ENCODE measurements at regions not wholly inside any gene's neighbourhood (a gene's known extent, or its start where the extent isn't known, plus 50 kb on each side); places are given as distances from the start of the nearest gene placed in this dataset.

DNA sequence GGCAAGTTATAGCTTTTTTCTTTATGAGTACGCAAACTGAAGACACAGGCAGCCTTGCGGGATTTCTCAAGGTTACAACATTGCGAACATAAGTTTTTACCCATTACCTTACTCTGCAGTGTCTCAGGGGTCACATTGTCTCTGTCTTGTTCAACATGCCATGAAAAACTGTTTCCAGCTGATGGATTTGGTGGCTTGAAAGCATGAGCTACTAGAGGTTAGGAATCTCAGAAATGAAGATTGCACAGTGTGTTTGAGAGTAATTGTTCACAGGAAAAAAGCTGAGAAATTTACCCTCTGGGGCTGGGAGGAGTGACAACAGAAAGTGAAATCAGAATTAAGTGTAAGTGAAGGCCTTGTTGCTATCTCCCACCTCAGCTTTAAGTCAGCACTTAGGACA lies 568.6 kb downstream of the TAFA4 start:
- no peaks in the 10 kb centered on the region for H3K9me3 ChIP-seq (ENCODE audit: control insufficient read depth in 1 of 2, low read length in 2 of 2)
- H3K36me3 ChIP-seq (ENCODE audit: insufficient read depth, low read length) = no peaks in the 10 kb centered on the region
- peaks cover 2 to 8% of the 10 kb centered on the region in 2 donors for H3K36me3 Mint-ChIP-seq
- H3K4me3 Mint-ChIP-seq = no peak overlapping the region
- no peaks in the 10 kb centered on the region for H3K4me1 ChIP-seq (ENCODE audit: insufficient read depth, low read length)
- H3K9me3 Mint-ChIP-seq = peaks cover 0 to 7% (median 0%) of the 10 kb centered on the region in 8 donors
- no peaks in the 10 kb centered on the region for H3K4me1 Mint-ChIP-seq
- H3K4me3 ChIP-seq (ENCODE audit: low read length in 2 of 2) = no peak overlapping the region
- H3K27ac ChIP-seq (ENCODE audit: low read depth, low read length) = no peak overlapping the region
- DNase-seq = no peak
- ChIA-PET POLR2A (ENCODE audit: partially characterized antibody) (no interaction called here), CTCF (ENCODE audit: partially characterized antibody) (no interaction called here)
- H3K27ac Mint-ChIP-seq = no peak overlapping the region
- no peaks in the 10 kb centered on the region for H3K27me3 Mint-ChIP-seq
- no peaks in the 10 kb centered on the region for H3K27me3 ChIP-seq (ENCODE audit: insufficient read depth, low read length)
- intact Hi-C loops (cut with micrococcal nuclease) = no loop called here

DNA sequence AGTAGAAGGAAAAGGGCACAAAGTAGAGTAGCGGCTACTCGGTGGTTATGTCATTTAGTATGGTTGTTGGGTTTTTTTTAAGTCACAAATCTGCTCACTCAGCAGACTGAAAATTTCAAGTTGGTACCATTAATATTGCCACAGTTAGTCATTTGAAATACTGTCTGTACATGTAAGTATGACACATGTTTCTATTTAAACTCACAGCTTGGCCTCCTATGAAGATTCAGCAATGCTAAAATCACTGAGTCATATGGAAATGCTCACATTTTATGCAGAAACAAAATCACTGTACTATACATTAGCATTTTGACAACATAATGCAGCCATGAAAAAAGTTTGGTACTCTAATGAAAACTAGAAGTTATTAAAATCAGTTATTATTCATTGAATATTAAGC lies 571.9 kb downstream of the TAFA4 start:
- Mint-ChIP-seq H3K9me3 (peaks cover 0 to 6% (median 0%) of the 10 kb centered on the region in 8 donors), H3K4me3 (no peak overlapping the region), H3K27ac (no peak overlapping the region), H3K36me3 (peaks cover 2 to 8% of the 10 kb centered on the region in 2 donors), H3K4me1 (no peaks in the 10 kb centered on the region), H3K27me3 (no peaks in the 10 kb centered on the region)
- no peak overlapping the region for H3K27ac ChIP-seq (ENCODE audit: low read depth, low read length)
- no peaks in the 10 kb centered on the region for H3K4me1 ChIP-seq (ENCODE audit: insufficient read depth, low read length)
- intact Hi-C loops (cut with micrococcal nuclease) = no loop called here
- H3K27me3 ChIP-seq (ENCODE audit: insufficient read depth, low read length) = no peaks in the 10 kb centered on the region
- DNase-seq = no peak
- ChIA-PET POLR2A (ENCODE audit: partially characterized antibody) (no interaction called here), CTCF (ENCODE audit: partially characterized antibody) (no interaction called here)
- H3K4me3 ChIP-seq (ENCODE audit: low read length in 2 of 2) = no peak overlapping the region
- H3K9me3 ChIP-seq (ENCODE audit: control insufficient read depth in 1 of 2, low read length in 2 of 2) = no peaks in the 10 kb centered on the region
- H3K36me3 ChIP-seq (ENCODE audit: insufficient read depth, low read length) = no peaks in the 10 kb centered on the region

DNA sequence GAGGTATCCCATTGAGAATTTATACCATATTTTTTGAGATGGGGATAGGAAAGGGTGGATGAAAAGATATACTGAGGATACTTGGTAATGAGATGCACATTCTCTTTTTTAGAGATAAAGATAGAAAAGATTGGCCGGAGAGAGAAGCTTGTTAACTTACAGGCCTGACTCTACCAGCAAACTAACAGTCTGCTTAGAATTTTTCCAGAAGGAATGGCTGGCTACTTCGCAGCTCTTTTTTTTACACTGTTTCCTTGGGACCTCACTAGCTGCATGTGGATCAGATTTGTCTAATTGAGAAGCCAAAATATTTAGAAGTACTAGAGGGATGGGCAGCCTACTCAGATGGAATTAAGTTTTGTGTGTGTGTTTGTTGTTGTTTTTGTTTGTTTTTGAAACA lies 586.6 kb downstream of the TAFA4 start:
- H3K36me3 ChIP-seq (ENCODE audit: insufficient read depth, low read length) = no peaks in the 10 kb centered on the region
- Mint-ChIP-seq H3K36me3 (no peaks in the 10 kb centered on the region), H3K27ac (no peak overlapping the region), H3K4me3 (no peak overlapping the region), H3K4me1 (no peaks in the 10 kb centered on the region), H3K9me3 (peaks cover 0 to 2% (median 0%) of the 10 kb centered on the region in 8 donors), H3K27me3 (no peaks in the 10 kb centered on the region)
- DNase-seq = no peak
- no peak overlapping the region for H3K4me3 ChIP-seq (ENCODE audit: low read length in 2 of 2)
- H3K4me1 ChIP-seq (ENCODE audit: insufficient read depth, low read length) = no peaks in the 10 kb centered on the region
- H3K27ac ChIP-seq (ENCODE audit: low read depth, low read length) = no peak overlapping the region
- H3K27me3 ChIP-seq (ENCODE audit: insufficient read depth, low read length) = no peaks in the 10 kb centered on the region
- CTCF ChIA-PET (ENCODE audit: partially characterized antibody) = no interaction called here
- POLR2A ChIA-PET (ENCODE audit: partially characterized antibody) = no interaction called here
- intact Hi-C loops (cut with micrococcal nuclease) = no loop called here
- no peaks in the 10 kb centered on the region for H3K9me3 ChIP-seq (ENCODE audit: control insufficient read depth in 1 of 2, low read length in 2 of 2)

DNA sequence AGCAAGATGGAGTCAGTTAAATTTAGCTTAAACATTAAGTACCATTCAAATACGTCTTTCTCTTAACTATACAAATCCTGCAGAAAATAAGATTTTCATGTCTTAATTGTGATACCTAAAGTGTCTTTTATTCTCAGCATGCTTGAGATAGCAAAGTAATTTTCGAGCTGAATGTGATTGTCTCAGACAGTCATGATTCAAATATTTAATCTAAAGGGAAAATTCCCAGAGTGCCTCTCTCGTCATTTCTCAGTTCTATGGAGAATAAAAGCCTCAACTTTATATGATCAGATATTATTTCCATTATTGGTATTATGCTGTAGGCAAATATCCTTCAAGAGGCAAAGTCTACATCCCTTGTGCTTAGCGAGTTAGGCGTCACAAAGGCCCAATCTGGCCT lies 589.9 kb downstream of the TAFA4 start:
- H3K27me3 ChIP-seq (ENCODE audit: insufficient read depth, low read length) = no peaks in the 10 kb centered on the region
- Mint-ChIP-seq H3K9me3 (peaks cover 0 to 2% (median 0%) of the 10 kb centered on the region in 8 donors), H3K36me3 (no peaks in the 10 kb centered on the region), H3K27me3 (no peaks in the 10 kb centered on the region), H3K27ac (no peak overlapping the region), H3K4me1 (no peaks in the 10 kb centered on the region), H3K4me3 (no peak overlapping the region)
- ChIA-PET CTCF (ENCODE audit: partially characterized antibody) (interaction anchor here (1.2 kb wide), 1 partner anchor 26 kb away, joined by 3 read pairs; no protein-coding TSS in a partner anchor), POLR2A (ENCODE audit: partially characterized antibody) (no interaction called here)
- no peaks in the 10 kb centered on the region for H3K4me1 ChIP-seq (ENCODE audit: insufficient read depth, low read length)
- H3K27ac ChIP-seq (ENCODE audit: low read depth, low read length) = no peak overlapping the region
- no peak for DNase-seq
- H3K36me3 ChIP-seq (ENCODE audit: insufficient read depth, low read length) = no peaks in the 10 kb centered on the region
- intact Hi-C loops (cut with micrococcal nuclease) = no loop called here
- no peaks in the 10 kb centered on the region for H3K9me3 ChIP-seq (ENCODE audit: control insufficient read depth in 1 of 2, low read length in 2 of 2)
- no peak overlapping the region for H3K4me3 ChIP-seq (ENCODE audit: low read length in 2 of 2)

DNA sequence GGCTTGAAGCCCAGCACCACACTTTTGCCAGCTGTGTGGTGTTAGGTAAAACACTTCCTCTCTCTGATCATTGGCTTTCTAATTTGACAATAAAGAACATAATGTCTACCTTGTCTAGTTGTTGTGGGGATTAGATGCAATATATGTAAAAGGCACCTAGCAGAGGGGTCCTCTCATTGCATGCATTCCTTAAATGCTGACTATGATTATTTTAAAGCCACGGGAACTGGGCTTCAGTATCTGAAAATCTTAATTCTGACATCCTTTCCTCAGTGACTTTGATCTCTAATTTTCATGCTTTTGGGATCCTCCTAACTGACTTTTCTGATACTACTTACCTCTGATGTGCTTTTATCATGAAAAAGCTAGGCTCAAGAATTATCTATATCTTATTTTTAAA lies 596.3 kb downstream of the TAFA4 start:
- H3K4me3 Mint-ChIP-seq = no peak overlapping the region
- CTCF ChIA-PET (ENCODE audit: partially characterized antibody) = no interaction called here
- no peak overlapping the region for H3K4me3 ChIP-seq (ENCODE audit: low read length in 2 of 2)
- POLR2A ChIA-PET (ENCODE audit: partially characterized antibody) = no interaction called here
- no peaks in the 10 kb centered on the region for H3K4me1 ChIP-seq (ENCODE audit: insufficient read depth, low read length)
- no peaks in the 10 kb centered on the region for H3K36me3 ChIP-seq (ENCODE audit: insufficient read depth, low read length)
- intact Hi-C loops (cut with micrococcal nuclease) = no loop called here
- no peak overlapping the region for H3K27ac ChIP-seq (ENCODE audit: low read depth, low read length)
- H3K9me3 ChIP-seq (ENCODE audit: control insufficient read depth in 1 of 2, low read length in 2 of 2) = no peaks in the 10 kb centered on the region
- no peaks in the 10 kb centered on the region for H3K27me3 ChIP-seq (ENCODE audit: insufficient read depth, low read length)
- peaks cover 0 to 5% (median 1%) of the 10 kb centered on the region in 8 donors for H3K9me3 Mint-ChIP-seq
- peaks cover 0 to 3% of the 10 kb centered on the region in 2 donors for H3K27me3 Mint-ChIP-seq
- H3K4me1 Mint-ChIP-seq = no peaks in the 10 kb centered on the region
- H3K27ac Mint-ChIP-seq = no peak overlapping the region
- no peaks in the 10 kb centered on the region for H3K36me3 Mint-ChIP-seq
- DNase-seq = no peak

DNA sequence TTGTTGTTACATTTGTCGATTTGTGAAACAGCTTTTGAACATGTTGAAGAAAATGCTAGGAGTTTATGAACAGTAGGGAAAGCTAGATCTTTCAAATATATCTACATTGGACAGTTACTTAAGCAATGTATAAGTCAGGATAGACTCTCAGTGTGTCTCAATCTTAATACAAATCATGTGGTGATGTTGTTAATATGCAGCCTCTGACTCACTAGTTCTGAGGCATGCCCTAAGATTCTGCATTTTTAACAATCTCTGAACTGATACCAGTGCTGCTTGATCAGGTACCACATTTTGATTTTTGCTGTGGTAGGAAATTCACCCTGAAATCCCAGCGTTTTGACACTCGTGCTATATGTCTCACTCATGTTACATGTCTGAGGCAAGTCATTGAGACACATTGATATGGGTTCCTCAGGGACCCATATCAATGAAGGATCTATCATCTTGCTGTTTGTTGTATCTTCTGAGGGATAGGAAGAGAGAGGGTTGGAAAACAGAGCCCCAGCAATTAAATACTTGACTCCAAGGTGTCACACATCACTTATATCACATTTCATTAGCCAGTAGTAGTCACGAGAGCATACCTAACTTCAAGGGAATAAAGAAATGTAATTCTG lies 597.9 kb downstream of the TAFA4 start:
- Histone ChIP-seq H3K9me3 (ENCODE audit: control insufficient read depth in 1 of 2, low read length in 2 of 2) (no peaks in the 10 kb centered on the region), H3K27me3 (ENCODE audit: insufficient read depth, low read length) (no peaks in the 10 kb centered on the region), H3K27ac (ENCODE audit: low read depth, low read length) (no peak overlapping the region), H3K4me1 (ENCODE audit: insufficient read depth, low read length) (no peaks in the 10 kb centered on the region), H3K36me3 (ENCODE audit: insufficient read depth, low read length) (no peaks in the 10 kb centered on the region), H3K4me3 (ENCODE audit: low read length in 2 of 2) (no peak overlapping the region)
- H3K27me3 Mint-ChIP-seq = peaks cover 0 to 3% of the 10 kb centered on the region in 2 donors
- peaks cover under 1 to 2% of the 10 kb centered on the region in 2 donors for H3K36me3 Mint-ChIP-seq
- intact Hi-C loops (cut with micrococcal nuclease) = no loop called here
- no peak overlapping the region for H3K4me3 Mint-ChIP-seq
- H3K27ac Mint-ChIP-seq = no peak overlapping the region
- DNase-seq = no peak
- ChIA-PET CTCF (ENCODE audit: partially characterized antibody) (no interaction called here), POLR2A (ENCODE audit: partially characterized antibody) (no interaction called here)
- H3K9me3 Mint-ChIP-seq = peaks cover 0 to 4% (median 2%) of the 10 kb centered on the region in 8 donors
- no peaks in the 10 kb centered on the region for H3K4me1 Mint-ChIP-seq

DNA sequence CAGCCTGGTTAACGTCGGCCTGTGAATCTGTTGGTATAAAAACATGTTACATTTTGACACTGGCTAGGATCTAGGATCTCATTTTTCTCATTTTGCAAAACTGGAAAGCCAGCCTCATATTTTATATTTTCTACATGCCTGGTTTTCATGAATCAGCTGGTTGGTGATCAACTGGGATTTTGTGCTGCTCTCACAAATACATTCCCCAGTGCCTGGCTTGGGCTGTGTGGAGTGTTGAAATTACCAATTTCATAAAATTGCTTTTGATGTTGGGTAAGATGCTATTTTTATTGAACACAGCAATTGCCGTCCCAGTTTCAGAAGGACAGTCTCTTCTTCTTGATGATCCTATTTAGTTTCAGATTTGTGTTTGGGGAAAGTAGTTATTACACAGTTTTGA lies 604.3 kb downstream of the TAFA4 start:
- H3K4me3 Mint-ChIP-seq = no peak overlapping the region
- H3K27ac ChIP-seq (ENCODE audit: low read depth, low read length) = no peak overlapping the region
- H3K4me1 Mint-ChIP-seq = no peaks in the 10 kb centered on the region
- ChIA-PET CTCF (ENCODE audit: partially characterized antibody) (no interaction called here), POLR2A (ENCODE audit: partially characterized antibody) (no interaction called here)
- H3K36me3 ChIP-seq (ENCODE audit: insufficient read depth, low read length) = no peaks in the 10 kb centered on the region
- H3K27me3 ChIP-seq (ENCODE audit: insufficient read depth, low read length) = no peaks in the 10 kb centered on the region
- H3K9me3 Mint-ChIP-seq = peaks cover 0 to 9% (median 2%) of the 10 kb centered on the region in 8 donors
- no peak for DNase-seq
- H3K36me3 Mint-ChIP-seq = peaks cover 3 to 9% of the 10 kb centered on the region in 2 donors
- no peak overlapping the region for H3K27ac Mint-ChIP-seq
- H3K27me3 Mint-ChIP-seq = no peaks in the 10 kb centered on the region
- no peaks in the 10 kb centered on the region for H3K4me1 ChIP-seq (ENCODE audit: insufficient read depth, low read length)
- H3K4me3 ChIP-seq (ENCODE audit: low read length in 2 of 2) = no peak overlapping the region
- no peaks in the 10 kb centered on the region for H3K9me3 ChIP-seq (ENCODE audit: control insufficient read depth in 1 of 2, low read length in 2 of 2)
- intact Hi-C loops (cut with micrococcal nuclease) = no loop called here

DNA sequence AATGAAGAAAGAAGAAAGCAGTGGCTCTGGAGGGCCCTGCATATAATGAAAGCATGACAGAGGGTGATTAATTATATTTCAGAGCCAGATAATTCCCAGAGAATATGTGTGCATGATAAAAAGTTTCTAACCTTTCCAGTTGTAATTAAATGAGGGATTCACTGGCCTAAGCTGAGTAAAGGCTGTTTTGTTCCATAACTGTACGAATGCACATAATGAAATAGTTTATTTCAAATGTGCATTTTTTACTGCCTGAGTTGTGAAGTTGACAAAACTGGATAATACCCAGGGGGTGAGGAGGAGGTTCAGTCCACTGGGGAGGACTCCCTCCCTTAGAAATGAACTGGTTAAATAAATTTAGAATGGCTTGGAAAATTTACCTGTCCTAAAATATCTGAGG lies 616.4 kb downstream of the TAFA4 start:
- Mint-ChIP-seq H3K4me3 (no peak overlapping the region), H3K9me3 (peaks cover 0 to 14% (median 7%) of the 10 kb centered on the region in 8 donors), H3K4me1 (no peaks in the 10 kb centered on the region), H3K27ac (no peak overlapping the region), H3K27me3 (no peaks in the 10 kb centered on the region), H3K36me3 (peaks cover 4 to 13% of the 10 kb centered on the region in 2 donors)
- Histone ChIP-seq H3K4me3 (ENCODE audit: low read length in 2 of 2) (no peak overlapping the region), H3K27me3 (ENCODE audit: insufficient read depth, low read length) (no peaks in the 10 kb centered on the region), H3K9me3 (ENCODE audit: control insufficient read depth in 1 of 2, low read length in 2 of 2) (no peaks in the 10 kb centered on the region), H3K27ac (ENCODE audit: low read depth, low read length) (no peak overlapping the region), H3K4me1 (ENCODE audit: insufficient read depth, low read length) (no peaks in the 10 kb centered on the region), H3K36me3 (ENCODE audit: insufficient read depth, low read length) (no peaks in the 10 kb centered on the region)
- intact Hi-C loops (cut with micrococcal nuclease) = no loop called here
- DNase-seq = no peak
- POLR2A ChIA-PET (ENCODE audit: partially characterized antibody) = no interaction called here
- CTCF ChIA-PET (ENCODE audit: partially characterized antibody) = interaction anchor here (1.1 kb wide), 1 partner anchor 26 kb away, joined by 3 read pairs; no protein-coding TSS in a partner anchor

Measured in CD4-positive, alpha-beta memory T cell (primary cell).